ENCODE measurements at regions not wholly inside any gene's neighbourhood (a gene's known extent, or its start where the extent isn't known, plus 50 kb on each side); places are given as distances from the start of the nearest gene placed in this dataset.
"Not testable (repeated sequence)": the region's sequence is repeated elsewhere in the genome, so short reads cannot be mapped to it uniquely, and the experiment has no call there.

DNA sequence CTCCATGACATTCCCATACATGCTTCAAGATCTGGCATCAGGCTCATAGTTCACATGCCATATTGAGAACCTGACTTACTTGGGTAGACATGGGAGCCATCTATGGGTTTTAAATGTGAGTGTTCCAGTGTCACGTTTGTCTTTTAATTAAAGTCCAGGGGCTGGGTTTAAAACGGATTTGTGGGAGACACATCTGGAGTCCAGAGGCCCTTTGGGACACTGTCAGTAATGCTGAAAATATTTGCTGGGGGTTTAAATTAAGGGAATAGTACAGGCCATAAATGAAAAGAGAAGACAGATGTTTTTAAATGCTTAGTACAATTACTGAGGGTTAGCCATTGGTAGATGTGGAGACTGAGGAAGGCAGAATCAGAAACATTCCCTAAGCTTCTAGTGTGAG, 478.0 kb downstream of the PID1 start:
- DNase-seq (ENCODE audit: low spot score): no peak

- DNase-seq (ENCODE audit: low spot score): no peak
Measured at GRCh38 chr2:228786901-228787300, 484.2 kb downstream of the PID1 start.

DNA sequence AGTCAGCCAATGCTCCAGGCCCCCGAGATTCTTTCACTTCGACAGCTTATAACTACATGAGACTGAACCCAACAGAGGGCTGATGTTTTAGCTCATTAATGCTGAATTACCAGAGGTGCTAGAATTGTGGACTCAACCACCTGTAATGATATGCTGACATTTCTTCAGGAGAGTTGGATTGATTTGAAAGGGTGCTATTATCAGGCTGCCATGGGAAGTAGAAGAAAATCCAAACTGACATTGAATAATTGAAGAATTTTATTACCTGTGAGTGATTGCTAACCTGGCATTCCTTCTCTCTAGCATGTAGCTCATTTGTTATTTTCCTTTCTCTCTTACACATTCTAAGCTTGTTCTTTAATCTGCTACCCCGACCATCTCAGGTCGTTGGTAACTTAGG, 488.8 kb downstream of the PID1 start:
- DNase-seq (ENCODE audit: low spot score): no peak

GRCh38 chr2:228777855-228778355, 493.2 kb downstream of the PID1 start:
- DNase-seq (ENCODE audit: low spot score): no peak

GRCh38 chr2:228774548-228774947, 496.5 kb downstream of the PID1 start:
- DNase-seq (ENCODE audit: low spot score): no peak

- DNase-seq (ENCODE audit: low spot score): no peak
Measured at GRCh38 chr2:228771774-228772173, 499.3 kb downstream of the PID1 start.

GRCh38 chr2:228771315-228771714, 499.8 kb downstream of the PID1 start:
- DNase-seq (ENCODE audit: low spot score): no peak

DNA sequence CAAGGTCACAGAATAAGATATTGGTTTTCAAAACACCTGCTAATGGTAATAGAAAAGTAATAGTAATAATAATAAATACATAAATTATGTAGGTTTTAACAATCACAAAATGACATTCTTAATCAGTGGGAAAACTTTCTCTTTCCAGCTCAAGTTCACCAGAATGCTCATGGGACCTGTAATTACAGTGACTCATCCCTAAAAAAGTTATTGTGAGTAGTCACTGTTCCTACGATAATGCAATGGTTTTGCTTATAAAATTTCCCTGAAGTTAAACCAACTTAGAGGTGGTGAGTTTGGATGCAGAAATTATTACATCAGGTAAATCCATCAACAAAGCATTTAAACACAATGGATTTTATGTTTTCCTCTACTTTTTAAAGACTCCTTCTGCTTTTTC, 502.3 kb downstream of the PID1 start:
- DNase-seq (ENCODE audit: low spot score): peak; percentile 65

DNA sequence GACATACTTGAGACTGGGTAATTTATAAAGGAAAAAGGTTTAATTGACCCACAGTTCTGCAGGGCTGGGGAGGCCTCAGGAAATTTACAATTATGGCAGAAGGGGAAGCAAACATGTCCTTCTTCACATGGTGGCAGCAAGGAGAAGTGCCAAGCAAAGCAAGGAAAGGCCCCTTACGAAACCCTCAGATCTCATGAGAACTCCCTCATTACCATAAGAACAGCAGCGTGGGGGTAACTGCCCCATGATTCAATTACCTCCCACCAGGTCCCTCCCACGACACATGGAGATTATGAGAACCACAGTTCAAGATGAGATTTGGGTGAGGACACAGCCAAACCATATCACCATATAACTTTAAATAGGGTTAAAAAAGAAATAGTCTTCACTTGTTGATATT, 502.9 kb downstream of the PID1 start:
- DNase-seq (ENCODE audit: low spot score): not testable (repeated sequence)

DNA sequence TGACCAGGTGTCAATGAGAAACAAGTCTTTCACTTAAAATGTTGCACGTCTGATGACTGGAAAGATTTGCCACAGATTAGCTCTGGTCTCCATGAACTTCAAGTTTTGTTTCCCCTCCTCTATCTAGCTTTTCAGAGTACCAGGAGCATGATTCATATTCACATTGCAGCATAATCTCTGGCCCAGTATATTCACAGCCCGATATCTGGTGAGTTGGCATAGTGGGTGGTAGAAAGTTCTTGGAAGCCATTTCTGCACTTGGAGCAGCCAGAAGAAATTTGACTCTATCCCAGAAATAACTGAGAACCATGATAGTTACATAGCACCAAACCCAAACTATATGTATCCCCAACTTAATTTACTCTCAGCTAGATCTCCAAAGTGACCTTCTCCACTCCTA, 503.9 kb downstream of the PID1 start:
- peak; percentile 29 for DNase-seq (ENCODE audit: low spot score)

DNA sequence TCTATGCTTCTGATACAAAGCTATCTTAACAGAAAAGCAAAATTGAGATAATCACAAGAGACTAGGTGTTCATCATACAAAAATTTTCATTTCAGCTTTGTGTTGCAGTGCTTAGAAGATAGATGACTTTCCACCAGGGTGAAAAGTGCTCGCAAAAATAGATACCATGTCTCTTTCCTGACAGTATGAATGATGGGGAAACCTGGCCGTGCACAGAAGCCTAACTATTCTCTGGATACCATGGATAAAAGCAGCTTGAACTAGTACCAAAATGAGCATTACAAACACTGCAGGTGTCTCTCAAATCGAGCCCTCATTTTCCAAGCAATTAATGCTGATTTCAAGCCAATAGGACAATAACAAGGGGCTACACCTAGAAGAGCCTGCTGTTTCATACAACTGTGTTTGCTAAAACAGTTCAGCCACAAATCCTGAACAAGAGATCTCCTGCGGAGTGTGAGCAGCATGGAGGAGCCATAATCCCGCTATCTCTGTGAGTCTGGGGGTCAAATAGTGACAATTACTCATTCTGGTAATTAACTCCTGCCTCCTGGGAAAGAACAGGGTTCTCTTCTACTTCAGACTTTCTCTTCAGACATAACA, 507.6 kb downstream of the PID1 start:
- DNase-seq (ENCODE audit: low spot score): no peak

GRCh38 chr2:228762565-228762964, 508.5 kb downstream of the PID1 start:
- no peak for DNase-seq (ENCODE audit: low spot score)

- not testable (repeated sequence) for DNase-seq (ENCODE audit: low spot score)
Measured at GRCh38 chr2:228755661-228756060, 515.4 kb downstream of the PID1 start.

GRCh38 chr2:228747483-228747882, 523.6 kb downstream of the PID1 start:
- no peak for DNase-seq (ENCODE audit: low spot score)

DNA sequence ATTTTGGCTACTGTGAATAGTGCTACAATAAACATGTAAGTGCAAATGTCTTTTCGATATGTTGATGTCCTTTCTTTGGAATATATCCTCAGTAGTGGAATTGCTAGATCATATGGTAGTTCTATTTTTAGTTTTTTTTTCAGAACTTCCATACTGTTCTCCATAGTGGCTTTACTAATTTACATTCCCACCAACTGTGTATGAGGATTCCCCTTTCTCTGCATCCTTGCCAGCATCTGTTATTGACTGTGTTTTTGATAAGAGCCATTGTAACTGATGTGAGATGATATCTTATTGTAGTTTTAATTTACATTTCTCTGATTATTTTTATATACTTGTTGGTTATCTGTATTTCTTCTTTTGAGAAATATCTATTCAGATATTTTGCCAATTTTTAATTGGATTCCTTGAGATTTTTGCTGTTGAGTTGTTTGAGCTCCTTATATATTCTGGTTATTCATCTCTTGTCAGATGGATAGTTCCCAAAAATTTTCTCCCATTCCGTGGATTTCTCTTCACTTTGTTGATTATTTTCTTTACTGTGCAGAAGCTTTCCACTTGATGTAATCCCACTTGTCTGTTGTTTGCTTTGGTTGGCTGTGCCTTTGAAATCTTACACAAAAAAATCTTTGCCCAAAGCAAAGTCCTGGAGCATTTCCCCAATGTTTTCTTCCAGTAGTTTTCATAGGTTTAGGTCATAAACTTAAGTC, 532.3 kb downstream of the PID1 start:
- DNase-seq (ENCODE audit: low spot score): no peak

DNA sequence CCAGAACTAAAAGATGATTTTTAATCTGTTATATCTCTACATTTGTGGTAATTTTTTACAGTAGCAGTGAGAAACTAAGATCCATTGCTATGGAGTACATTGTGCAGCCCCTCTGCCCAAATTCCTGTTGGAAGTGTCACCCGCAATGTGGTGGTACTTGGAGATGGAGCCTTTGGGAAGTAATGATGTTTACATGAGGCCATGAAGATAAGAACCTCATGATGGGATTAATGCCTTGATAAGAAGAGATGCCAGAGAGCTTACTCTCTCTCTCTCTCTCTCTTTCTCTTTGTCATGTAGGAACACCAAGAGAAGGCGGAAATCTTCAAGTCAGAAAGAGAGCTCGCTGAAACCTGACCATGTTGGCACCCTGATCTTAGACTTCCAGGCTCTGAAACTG, 535.4 kb downstream of the PID1 start:
- no peak for DNase-seq (ENCODE audit: low spot score)

DNA sequence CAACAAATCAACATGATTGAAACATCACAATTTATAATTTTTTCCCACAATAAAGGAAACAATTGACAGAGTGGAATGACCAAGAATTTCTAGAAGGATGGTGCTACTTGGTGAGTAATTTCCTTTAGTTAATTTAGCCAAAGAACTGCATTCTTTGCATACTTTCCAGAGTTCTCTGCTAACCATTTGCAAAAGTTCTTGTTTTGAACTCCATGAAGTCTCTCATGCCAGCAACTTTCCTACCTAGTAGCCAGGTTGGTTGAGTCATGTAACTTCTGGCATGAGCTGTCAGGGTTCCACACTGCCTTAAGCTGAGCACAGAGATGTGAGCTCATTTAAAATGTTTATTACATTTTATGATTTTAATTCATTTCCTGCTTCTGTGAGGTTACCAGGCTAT, 539.6 kb downstream of the PID1 start:
- peak; percentile 79 for DNase-seq (ENCODE audit: low spot score)

GRCh38 chr2:228728961-228729360, 542.1 kb downstream of the PID1 start:
- DNase-seq (ENCODE audit: low spot score): peak; percentile 40

- DNase-seq (ENCODE audit: low spot score): no peak
Measured at GRCh38 chr2:228725031-228725430, 543.5 kb upstream of the SPHKAP start.

- DNase-seq (ENCODE audit: low spot score): no peak
Measured at GRCh38 chr2:228723599-228723998, 542.1 kb upstream of the SPHKAP start.

- DNase-seq (ENCODE audit: low spot score): no peak
Measured at GRCh38 chr2:228722311-228722710, 540.8 kb upstream of the SPHKAP start.

DNA sequence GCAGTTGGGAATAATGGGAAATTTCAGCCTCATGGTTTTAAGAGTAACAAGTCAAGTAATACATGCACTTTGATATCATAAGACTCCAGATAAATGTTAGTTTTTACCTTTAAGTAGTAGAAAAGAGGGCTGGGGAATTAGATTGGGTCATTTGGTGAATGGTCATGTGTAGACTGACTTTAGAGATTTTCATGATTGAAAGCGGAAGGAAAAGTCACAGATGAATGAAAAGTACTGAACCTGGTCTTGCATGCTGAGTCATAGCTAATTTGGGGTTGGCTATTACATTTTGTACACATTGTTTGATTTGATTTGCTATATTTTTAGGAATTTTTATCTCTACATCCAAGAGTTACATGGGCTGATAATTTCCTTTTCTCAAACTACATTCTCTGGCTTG, 539.4 kb upstream of the SPHKAP start:
- DNase-seq (ENCODE audit: low spot score): no peak

DNA sequence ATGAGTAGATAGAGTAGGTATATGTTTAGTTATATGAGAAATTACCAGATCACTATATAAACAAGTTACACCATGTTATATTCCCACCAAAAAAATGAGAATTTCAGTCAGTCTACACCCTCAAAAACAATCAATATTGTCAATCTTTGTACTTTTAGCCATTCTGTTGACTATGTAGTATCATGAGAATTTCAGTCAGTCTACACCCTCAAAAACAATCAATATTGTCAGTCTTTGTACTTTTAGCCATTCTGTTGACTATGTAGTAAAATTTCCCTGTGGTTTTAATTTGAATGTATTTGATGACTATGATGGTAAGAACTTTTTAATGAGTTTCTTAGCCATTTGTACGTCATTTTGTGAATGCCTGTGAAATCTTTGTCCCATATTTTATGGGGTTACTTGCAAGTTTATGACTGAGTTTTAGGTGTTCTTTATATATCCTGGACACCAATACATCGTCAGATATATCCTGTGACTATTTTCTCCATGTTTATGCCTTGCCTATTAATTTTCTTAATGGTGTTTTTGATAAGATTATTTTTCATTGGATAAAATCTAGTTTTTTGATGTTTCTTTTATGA, 528.4 kb upstream of the SPHKAP start:
- no peak for DNase-seq (ENCODE audit: low spot score)
